ENCODE measurements at regions not wholly inside any gene's neighbourhood (a gene's known extent, or its start where the extent isn't known, plus 50 kb on each side); places are given as distances from the start of the nearest gene placed in this dataset.
"Not testable (repeated sequence)": the region's sequence is repeated elsewhere in the genome, so short reads cannot be mapped to it uniquely, and the experiment has no call there.

DNA sequence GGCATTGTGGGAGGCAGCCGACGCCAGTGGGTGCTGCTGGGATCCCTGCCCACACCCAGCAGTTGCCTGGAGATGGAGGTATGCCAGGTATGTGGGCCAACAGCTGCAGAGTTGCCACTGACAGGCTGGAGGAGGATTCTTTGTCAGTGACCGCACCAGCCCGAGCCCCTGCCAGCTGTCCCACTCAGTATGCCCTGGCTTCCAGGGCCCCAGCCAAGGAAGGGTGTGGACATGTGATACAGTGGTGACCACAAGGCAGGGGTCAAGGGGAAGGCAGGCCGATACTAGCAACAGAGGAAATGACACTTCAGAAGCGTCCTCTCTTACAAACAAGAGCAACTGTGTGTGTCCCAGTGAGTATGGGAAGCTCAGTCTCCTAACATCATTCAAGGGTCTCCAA, 185.1 kb upstream of the NOTCH2NLA start:
- H3K9me2 ChIP-seq; H3K9ac ChIP-seq; POLR2A ChIA-PET; H3K9me3 ChIP-seq; H3K4me2 ChIP-seq; H2AFZ ChIP-seq (ENCODE audit: low read depth); DNase-seq; H3K4me1 ChIP-seq (ENCODE audit: control insufficient read depth in 1 of 2, insufficient read depth in 2 of 2, low read depth in 1 of 2, low read length in 1 of 2); H3K4me3 ChIP-seq (ENCODE audit: low read depth in 2 of 2, low read length in 1 of 2); H3K36me3 ChIP-seq (replicated peaks in 1 of 2; ENCODE audit: control insufficient read depth in 1 of 2, insufficient read depth in 2 of 2, low read length in 1 of 2); H3K27me3 ChIP-seq (ENCODE audit: insufficient read depth); H3K79me2 ChIP-seq (ENCODE audit: insufficient read depth); H3K27ac ChIP-seq (ENCODE audit: low read depth in 2 of 2, low read length in 1 of 2); H3F3A ChIP-seq (replicated peaks; ENCODE audit: insufficient read depth); CTCF ChIA-PET; H4K20me1 ChIP-seq (ENCODE audit: insufficient read depth): not testable (repeated sequence)
- 70% methylated on average over 4 of the region's 6 CpGs for WGBS (ENCODE audit: low lambda C conversion rate)

DNA sequence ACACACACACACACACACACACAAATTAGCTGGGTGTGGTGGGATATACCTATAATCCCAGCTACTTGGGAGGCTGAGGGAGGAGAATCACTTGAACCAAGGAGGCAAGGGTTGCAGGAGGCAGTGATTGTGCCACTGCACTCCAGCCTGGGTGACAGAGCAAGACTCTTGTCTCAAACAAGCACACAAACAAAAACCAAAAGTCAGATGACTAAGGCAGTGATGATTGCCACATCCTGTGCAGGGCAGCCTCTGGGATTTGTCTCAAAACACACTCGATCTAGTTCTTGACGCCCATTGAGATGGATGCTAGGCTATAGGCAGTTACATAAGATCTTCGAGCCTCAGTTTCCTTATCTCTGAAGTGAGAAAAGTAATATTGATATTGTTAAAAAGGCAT, 183.1 kb upstream of the NOTCH2NLA start:
- H4K20me1 ChIP-seq (ENCODE audit: insufficient read depth) = not testable (repeated sequence)

DNA sequence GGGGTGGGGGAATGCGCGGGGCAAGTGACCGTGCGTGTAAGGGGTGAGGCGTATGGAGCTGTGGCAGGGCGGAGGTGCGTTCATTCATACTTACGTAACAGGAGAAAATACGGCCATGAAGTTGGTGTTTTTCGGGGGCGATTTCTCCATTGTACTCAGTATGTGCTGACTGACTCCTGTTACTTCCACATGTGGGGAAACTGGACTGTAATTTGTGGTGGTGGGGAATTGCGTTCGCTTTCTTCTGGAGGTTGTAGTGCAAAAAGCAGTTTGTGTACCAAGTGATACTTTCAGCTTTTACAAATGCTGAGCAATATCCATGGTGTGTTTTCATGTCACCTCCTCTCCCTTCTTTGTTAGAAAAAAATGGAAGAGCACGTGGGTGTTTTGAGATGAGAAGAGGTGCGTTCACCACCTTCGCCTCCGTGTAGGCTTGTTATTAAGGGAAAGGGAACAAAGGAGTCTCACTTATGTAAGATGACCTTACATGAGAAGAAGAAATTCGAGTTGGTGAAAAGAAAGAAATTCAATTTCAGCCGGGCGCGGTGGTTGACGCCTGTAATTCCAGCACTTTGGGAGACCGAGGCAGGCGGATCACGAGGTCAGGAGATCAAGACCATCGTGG, 181.1 kb upstream of the NOTCH2NLA start:
- DNase-seq = peak; percentile 24
- H3K36me3 ChIP-seq (replicated peaks in 1 of 2; ENCODE audit: control insufficient read depth in 1 of 2, insufficient read depth in 2 of 2, low read length in 1 of 2); H3K9me2 ChIP-seq; H4K20me1 ChIP-seq (ENCODE audit: insufficient read depth); H3K9ac ChIP-seq; H3K9me3 ChIP-seq; H3F3A ChIP-seq (replicated peaks; ENCODE audit: insufficient read depth); H3K79me2 ChIP-seq (ENCODE audit: insufficient read depth); H2AFZ ChIP-seq (ENCODE audit: low read depth); H3K27me3 ChIP-seq (ENCODE audit: insufficient read depth); CTCF ChIA-PET; H3K4me1 ChIP-seq (ENCODE audit: control insufficient read depth in 1 of 2, insufficient read depth in 2 of 2, low read depth in 1 of 2, low read length in 1 of 2); H3K4me2 ChIP-seq: not testable (repeated sequence)
- TF ChIP-seq, protein P1, sequence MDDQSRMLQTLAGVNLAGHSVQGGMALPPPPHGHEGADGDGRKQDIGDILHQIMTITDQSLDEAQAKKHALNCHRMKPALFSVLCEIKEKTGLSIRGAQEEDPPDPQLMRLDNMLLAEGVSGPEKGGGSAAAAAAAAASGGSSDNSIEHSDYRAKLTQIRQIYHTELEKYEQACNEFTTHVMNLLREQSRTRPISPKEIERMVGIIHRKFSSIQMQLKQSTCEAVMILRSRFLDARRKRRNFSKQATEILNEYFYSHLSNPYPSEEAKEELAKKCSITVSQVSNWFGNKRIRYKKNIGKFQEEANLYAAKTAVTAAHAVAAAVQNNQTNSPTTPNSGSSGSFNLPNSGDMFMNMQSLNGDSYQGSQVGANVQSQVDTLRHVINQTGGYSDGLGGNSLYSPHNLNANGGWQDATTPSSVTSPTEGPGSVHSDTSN (IDR thresholded peaks at IDR 0.05) = peak; percentile 38; the same call in 1 of the 2 replicates
- TF ChIP-seq POLR2AphosphoS5 (IDR thresholded peaks at IDR 0.05; ENCODE audit: low read depth, low read length) = peak; percentile 95
- peak; percentile 59 for TF ChIP-seq CHD2 (IDR thresholded peaks at IDR 0.05; ENCODE audit: low read length, partially characterized antibody)
- TF ChIP-seq SIN3A (IDR thresholded peaks at IDR 0.05; ENCODE audit: borderline replicate concordance, low read depth, low read length) = peak; percentile 88; the same call in 1 of the 2 replicates
- TF ChIP-seq MXI1 (IDR thresholded peaks at IDR 0.05; ENCODE audit: low read depth, low read length) = peak; percentile 34; the same call in 1 of the 2 replicates
- TF ChIP-seq, protein P2, sequence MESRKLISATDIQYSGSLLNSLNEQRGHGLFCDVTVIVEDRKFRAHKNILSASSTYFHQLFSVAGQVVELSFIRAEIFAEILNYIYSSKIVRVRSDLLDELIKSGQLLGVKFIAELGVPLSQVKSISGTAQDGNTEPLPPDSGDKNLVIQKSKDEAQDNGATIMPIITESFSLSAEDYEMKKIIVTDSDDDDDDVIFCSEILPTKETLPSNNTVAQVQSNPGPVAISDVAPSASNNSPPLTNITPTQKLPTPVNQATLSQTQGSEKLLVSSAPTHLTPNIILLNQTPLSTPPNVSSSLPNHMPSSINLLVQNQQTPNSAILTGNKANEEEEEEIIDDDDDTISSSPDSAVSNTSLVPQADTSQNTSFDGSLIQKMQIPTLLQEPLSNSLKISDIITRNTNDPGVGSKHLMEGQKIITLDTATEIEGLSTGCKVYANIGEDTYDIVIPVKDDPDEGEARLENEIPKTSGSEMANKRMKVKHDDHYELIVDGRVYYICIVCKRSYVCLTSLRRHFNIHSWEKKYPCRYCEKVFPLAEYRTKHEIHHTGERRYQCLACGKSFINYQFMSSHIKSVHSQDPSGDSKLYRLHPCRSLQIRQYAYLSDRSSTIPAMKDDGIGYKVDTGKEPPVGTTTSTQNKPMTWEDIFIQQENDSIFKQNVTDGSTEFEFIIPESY (IDR thresholded peaks at IDR 0.05; ENCODE audit: borderline replicate concordance, low read depth) = peak; percentile 65; the same call in 1 of the 2 replicates
- H3K27ac ChIP-seq (ENCODE audit: low read depth in 2 of 2, low read length in 1 of 2) = peak overlapping the region in 1 of 2 experiments; percentile 55; a peak in 2 of 4 replicates
- POLR2A ChIA-PET = interaction anchor here (1.0 kb wide), 1 partner anchor 23 kb away, joined by 3 read pairs; no protein-coding TSS in a partner anchor
- WGBS (ENCODE audit: low lambda C conversion rate) = 13% methylated on average over 26 of the region's 26 CpGs
- peak overlapping the region in 1 of 2 experiments; percentile 32; a peak in 2 of 4 replicates for H3K4me3 ChIP-seq (ENCODE audit: low read depth in 2 of 2, low read length in 1 of 2)

More for the DNA sequence above, 183.1 kb upstream of the NOTCH2NLA start:
- H3K9ac ChIP-seq; H3K9me3 ChIP-seq; H2AFZ ChIP-seq (ENCODE audit: low read depth); POLR2A ChIA-PET; H3K27ac ChIP-seq (ENCODE audit: low read depth in 2 of 2, low read length in 1 of 2); H3K4me1 ChIP-seq (ENCODE audit: control insufficient read depth in 1 of 2, insufficient read depth in 2 of 2, low read depth in 1 of 2, low read length in 1 of 2); H3F3A ChIP-seq (replicated peaks; ENCODE audit: insufficient read depth); CTCF ChIA-PET; H3K27me3 ChIP-seq (ENCODE audit: insufficient read depth); H3K36me3 ChIP-seq (replicated peaks in 1 of 2; ENCODE audit: control insufficient read depth in 1 of 2, insufficient read depth in 2 of 2, low read length in 1 of 2); H3K4me3 ChIP-seq (ENCODE audit: low read depth in 2 of 2, low read length in 1 of 2); H3K79me2 ChIP-seq (ENCODE audit: insufficient read depth); DNase-seq; H3K9me2 ChIP-seq; H3K4me2 ChIP-seq: not testable (repeated sequence)
- 86% methylated on average over 2 of the region's 3 CpGs for WGBS (ENCODE audit: low lambda C conversion rate)

DNA sequence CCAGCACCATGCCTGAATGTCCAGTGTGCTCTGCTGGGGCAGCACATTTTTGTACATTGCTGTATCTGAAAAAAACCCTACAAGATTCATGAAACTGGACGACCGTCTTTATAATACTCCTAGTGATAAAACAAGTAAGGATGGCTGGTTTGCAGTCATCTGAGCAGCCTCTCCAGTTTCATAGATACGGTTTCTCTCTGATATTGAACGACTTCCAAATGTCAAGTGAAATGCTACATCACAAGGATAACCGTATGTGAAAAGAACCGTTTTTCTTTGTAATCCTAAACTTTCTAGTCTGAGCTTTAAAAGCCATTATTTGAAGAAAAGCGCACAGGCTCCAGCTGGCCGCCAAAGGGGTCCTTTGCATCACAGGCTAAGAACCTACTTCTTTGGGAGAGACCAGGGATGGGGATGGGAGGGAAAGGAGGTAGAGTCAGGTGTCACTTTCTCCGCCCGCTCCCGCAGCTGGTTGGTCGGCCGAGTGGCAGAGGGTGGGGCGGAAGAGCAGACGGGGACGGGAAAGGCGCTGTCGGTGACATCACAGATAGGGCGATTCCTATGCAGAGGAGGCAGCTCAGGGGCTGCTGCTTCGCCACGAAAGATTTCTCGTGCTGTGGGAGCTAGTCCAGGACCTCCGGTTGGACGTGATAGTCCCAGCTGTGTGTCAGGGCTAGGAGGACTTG, 180.4 kb upstream of the NOTCH2NLA start:
- H4K20me1 ChIP-seq (ENCODE audit: insufficient read depth); CTCF ChIA-PET; H3K4me2 ChIP-seq; H3K4me1 ChIP-seq (ENCODE audit: control insufficient read depth in 1 of 2, insufficient read depth in 2 of 2, low read depth in 1 of 2, low read length in 1 of 2); H3K9me3 ChIP-seq; DNase-seq; H3K79me2 ChIP-seq (ENCODE audit: insufficient read depth); H3K27me3 ChIP-seq (ENCODE audit: insufficient read depth); H3K9ac ChIP-seq; H3K36me3 ChIP-seq (replicated peaks in 1 of 2; ENCODE audit: control insufficient read depth in 1 of 2, insufficient read depth in 2 of 2, low read length in 1 of 2); H3K4me3 ChIP-seq (ENCODE audit: low read depth in 2 of 2, low read length in 1 of 2); H2AFZ ChIP-seq (ENCODE audit: low read depth); H3K27ac ChIP-seq (ENCODE audit: low read depth in 2 of 2, low read length in 1 of 2); H3F3A ChIP-seq (replicated peaks; ENCODE audit: insufficient read depth); H3K9me2 ChIP-seq: not testable (repeated sequence)
- 40% methylated on average over 6 of the region's 24 CpGs for WGBS (ENCODE audit: low lambda C conversion rate)
- POLR2A ChIA-PET = interaction anchor here (1.0 kb wide), 1 partner anchor 22 kb away, joined by 3 read pairs; no protein-coding TSS in a partner anchor

All from SK-N-SH (cell line).